A549 (cell line): ENCODE measurements at regions not wholly inside any gene's neighbourhood (a gene's known extent, or its start where the extent isn't known, plus 50 kb on each side); places are given as distances from the start of the nearest gene placed in this dataset.

Source experiments
- ATAC-seq, 2 experiments: fragments of 200-7000 bp in 1 of 2; fragments of >200 bp in 1 of 2; cut with Nextera tagmentation in 1 of 2; cut with Tn5 transposase in 1 of 2; 3 replicates each; pipeline versions ENCODE4 v1.8.0 to v1.9.1; 2018 to 2020; ENCODE audit warnings: mild to moderate bottlenecking in 1 of 2, moderate library complexity in 1 of 2
- CTCF ChIA-PET: fragments of 300-600 bp; sonication (Branson Sonifier 250); formaldehyde crosslinking; extraction: SDS; loops from one replicate; lab custom pipeline; 2021; ENCODE audit warnings: antibody characterized with exemption, inconsistent platforms; lab: Yijun Ruan, JAX
- POLR2A ChIA-PET: fragments of 350-600 bp; formaldehyde crosslinking; extraction: SDS; loops from one replicate; lab custom pipeline; 2021; ENCODE audit warnings: antibody characterized with exemption, inconsistent platforms; lab: Yijun Ruan, JAX
- DNase-seq, 2 experiments: peaks; one replicate each; pipeline versions ENCODE4 v3.0.0 to v3.0.0-alpha.2; 2011 to 2016; ENCODE audit warnings: low read depth in 1 of 2, low spot score in 1 of 2
- FAIRE-seq: peaks from 2 replicates; lab custom pipeline; 2011; peaks lifted over from hg19 to GRCh38; lab: Jason Lieb, UNC
- H3K27ac ChIP-seq, 2 experiments: fragments of >200 bp; sonication (Bioruptor Twin); formaldehyde crosslinking; 3 replicates each; pipeline ENCODE4 v1.5.1; 2016 to 2017
- H3K4me1 ChIP-seq: fragments of >200 bp; sonication (Bioruptor Twin); formaldehyde crosslinking; 3 replicates; pipeline ENCODE4 v1.6.1; 2016
- H3K4me2 ChIP-seq: fragments of >200 bp; sonication (Bioruptor Twin); formaldehyde crosslinking; 3 replicates; pipeline ENCODE4 v1.6.1; 2016
- H3K4me3 ChIP-seq: fragments of >200 bp; sonication (Bioruptor Twin); formaldehyde crosslinking; 3 replicates; pipeline ENCODE4 v1.5.1; 2016
- H3K9me3 ChIP-seq: fragments of >200 bp; sonication (Bioruptor Twin); formaldehyde crosslinking; 3 replicates; pipeline ENCODE4 v1.6.1; 2016
- ATOH8 ChIP-seq: fragments of 250-450 bp; sonication (Bioruptor Pico); IDR thresholded peaks from 2 replicates; pipeline ENCODE4 v1.5.0; 2020; ENCODE audit warnings: low read depth, mild to moderate bottlenecking, moderate library complexity
- CBX8 ChIP-seq: fragments of 200-600 bp; sonication (generic); IDR thresholded peaks from 2 replicates; pipeline ENCODE4 v1.6.1; 2016
- CEBPB ChIP-seq, 2 experiments: fragments of >200 bp in 1 of 2; sonication (Bioruptor Twin) in 1 of 2; formaldehyde crosslinking in 1 of 2; IDR thresholded peaks; 2 replicates each; pipeline ENCODE4 v1.6.1; 2012 to 2016
- EHF ChIP-seq: fragments of 250-450 bp; sonication (Bioruptor Pico); IDR thresholded peaks from 2 replicates; pipeline ENCODE4 v1.5.0; 2020; ENCODE audit warnings: mild to moderate bottlenecking
- ELK1 ChIP-seq: fragments of 150-350 bp; IDR thresholded peaks from 2 replicates; pipeline ENCODE4 v1.6.1; 2014; ENCODE audit warnings: low read depth, mild to moderate bottlenecking, low read length
- ESRRA ChIP-seq: fragments of 150-350 bp; IDR thresholded peaks from 2 replicates; pipeline ENCODE4 v1.6.1; 2014; ENCODE audit warnings: mild to moderate bottlenecking, low read length, borderline replicate concordance
- FOSL2 ChIP-seq, 2 experiments: fragments of 450-650 bp in 1 of 2; fragments of >200 bp in 1 of 2; sonication (Bioruptor Twin) in 1 of 2; formaldehyde crosslinking; IDR thresholded peaks; 2 replicates each; pipeline versions ENCODE4 v1.5.0 to v1.6.1; 2016 to 2020; ENCODE audit warnings: mild to moderate bottlenecking in 1 of 2, moderate library complexity in 1 of 2
- GATA3 ChIP-seq: IDR thresholded peaks from 2 replicates; pipeline ENCODE4 v1.6.1; 2012; ENCODE audit warnings: borderline replicate concordance
- JUNB ChIP-seq: fragments of >200 bp; sonication (Bioruptor Twin); formaldehyde crosslinking; IDR thresholded peaks from 2 replicates; pipeline ENCODE4 v1.6.1; 2016
- KDM5A ChIP-seq: fragments of 200-600 bp; sonication (generic); IDR thresholded peaks from 2 replicates; pipeline ENCODE4 v1.6.1; 2016; ENCODE audit warnings: antibody characterized with exemption, mild to moderate bottlenecking
- MAFK ChIP-seq: fragments of 450-650 bp; IDR thresholded peaks from 2 replicates; pipeline ENCODE4 v1.6.1; 2014; ENCODE audit not compliant: partially characterized antibody
- MAZ ChIP-seq: fragments of 150-350 bp; IDR thresholded peaks from 2 replicates; pipeline ENCODE4 v1.6.1; 2014; ENCODE audit warnings: antibody characterized with exemption, low read depth, low read length, borderline replicate concordance
- PBX3 ChIP-seq: IDR thresholded peaks from 2 replicates; pipeline ENCODE4 v1.6.1; 2012
- SMC3 ChIP-seq: fragments of >200 bp; sonication (Bioruptor Twin); formaldehyde crosslinking; IDR thresholded peaks from 3 replicates; pipeline ENCODE4 v1.6.1; 2018; ENCODE audit warnings: inconsistent platforms
- SREBF2 ChIP-seq: fragments of 450-650 bp; IDR thresholded peaks from 2 replicates; pipeline ENCODE4 v1.6.1; 2014; ENCODE audit warnings: mild to moderate bottlenecking, moderate library complexity
- TFCP2L1 ChIP-seq: fragments of 250-450 bp; sonication (Bioruptor Pico); IDR thresholded peaks from 2 replicates; pipeline ENCODE4 v1.5.0; 2021; ENCODE audit warnings: mild to moderate bottlenecking
- ZFP36 ChIP-seq: fragments of 450-650 bp; IDR thresholded peaks from 2 replicates; pipeline ENCODE4 v1.6.1; 2014; ENCODE audit warnings: borderline replicate concordance; ENCODE audit not compliant: partially characterized antibody
- ZSCAN20 ChIP-seq: fragments of 250-450 bp; sonication (Bioruptor Pico); IDR thresholded peaks from 2 replicates; pipeline ENCODE4 v1.8.0; 2022; ENCODE audit warnings: mild to moderate bottlenecking, moderate library complexity
- WGBS: methylation state at CpG from one replicate; pipeline ENCODE4 v1.1.6; 2017; ENCODE audit errors: missing lambda C conversion rate; 5-methylcytosine and 5-hydroxymethylcytosine counted together

- ChIA-PET CTCF (no interaction called here), POLR2A (no interaction called here)
- Histone ChIP-seq H3K9me3 (no peaks in the 10 kb centered on the region), H3K4me1 (no peaks in the 10 kb centered on the region), H3K4me3 (no peak overlapping the region), H3K4me2 (no peak overlapping the region), H3K27ac (no peak overlapping the region)
- ATAC-seq = no peak
- no peak for FAIRE-seq
- DNase-seq = no peak
- TF ChIP-seq TFCP2L1 (CRISPR knock-in tag) = no peak
- WGBS = 20% methylated on average over 3 of the region's 3 CpGs
These were observed 153.1 kb upstream of the THUMPD2 start for GRCh38 chr2:39932198-39932597.

DNA sequence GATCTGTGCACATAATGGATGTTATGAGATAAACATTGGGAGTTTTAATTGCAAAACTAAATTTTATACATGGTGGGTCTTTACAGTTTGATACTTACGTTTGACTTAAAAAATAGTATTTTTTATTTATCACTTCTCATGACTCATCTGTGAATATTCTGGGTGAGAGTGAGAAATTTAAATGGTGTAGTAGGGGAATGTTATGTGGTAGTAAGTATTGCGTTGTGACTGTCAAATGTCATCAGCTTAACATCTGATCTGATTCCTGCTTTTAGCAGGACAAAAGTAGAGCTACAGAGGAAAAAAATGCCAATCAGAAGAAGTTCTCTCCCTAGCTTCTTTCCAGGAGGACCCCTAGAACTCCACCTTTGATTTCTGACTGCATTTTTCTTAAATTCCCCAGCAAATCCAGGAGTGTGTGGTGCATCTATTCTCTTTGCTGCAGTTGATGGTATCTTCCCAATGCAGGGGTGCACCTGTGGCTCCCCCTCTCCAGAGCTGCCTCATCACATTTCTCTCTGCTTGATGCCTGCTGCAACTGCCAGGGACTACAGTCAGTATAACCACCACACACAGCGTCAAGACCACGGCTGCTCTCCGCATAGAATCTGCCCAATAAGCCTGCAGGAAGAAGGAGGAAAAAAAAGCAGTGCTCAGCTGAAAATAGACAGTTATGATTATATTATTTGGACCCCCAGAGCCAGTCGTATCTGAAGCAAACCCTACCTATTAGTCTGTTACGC, 151.3 kb upstream of the THUMPD2 start:
- Histone ChIP-seq H3K4me2 (no peak overlapping the region), H3K9me3 (no peaks in the 10 kb centered on the region), H3K27ac (no peak overlapping the region), H3K4me3 (no peak overlapping the region), H3K4me1 (no peaks in the 10 kb centered on the region)
- DNase-seq = no peak
- no peak for FAIRE-seq
- no peak for ATAC-seq
- POLR2A ChIA-PET = no interaction called here
- CTCF ChIA-PET = no interaction called here
- TF ChIP-seq PBX3 (no peak), ATOH8 (CRISPR knock-in tag) (no peak), CBX8 (no peak), SREBF2 (no peak)
- WGBS = 46% methylated on average over 7 of the region's 7 CpGs

GRCh38 chr2:39929531-39929930, 150.5 kb upstream of the THUMPD2 start:
- H3K9me3 ChIP-seq = no peaks in the 10 kb centered on the region
- no peak overlapping the region for H3K4me2 ChIP-seq
- H3K4me3 ChIP-seq = no peak overlapping the region
- ATAC-seq = no peak
- CTCF ChIA-PET = no interaction called here
- H3K27ac ChIP-seq = no peak overlapping the region
- WGBS = 44% methylated on average over 2 of the region's 2 CpGs
- POLR2A ChIA-PET = no interaction called here
- no peak for FAIRE-seq
- no peaks in the 10 kb centered on the region for H3K4me1 ChIP-seq
- TF ChIP-seq ELK1 (no peak), MAFK (peak; percentile 11), CEBPB (IDR thresholded peaks at IDR 0.05) (no peak), FOSL2 (IDR thresholded peaks at IDR 0.05) (no peak), FOSL2 (CRISPR knock-in tag; IDR thresholded peaks at IDR 0.05) (peak; percentile 52), EHF (CRISPR knock-in tag) (no peak), SMC3 (no peak), JUNB (no peak)
- DNase-seq = no peak

- FAIRE-seq (no peak), ATAC-seq (no peak), DNase-seq (no peak)
- H3K4me2 ChIP-seq = no peak overlapping the region
- ChIA-PET POLR2A (no interaction called here), CTCF (no interaction called here)
- no peaks in the 10 kb centered on the region for H3K4me1 ChIP-seq
- H3K9me3 ChIP-seq = no peaks in the 10 kb centered on the region
- TF ChIP-seq ZSCAN20 (CRISPR knock-in tag) (no peak), ESRRA (no peak), ATOH8 (CRISPR knock-in tag) (no peak), GATA3 (no peak), ZFP36 (no peak), MAZ (no peak), KDM5A (no peak)
- TF ChIP-seq, all 56 proteins: peak for 0
- Histone ChIP-seq H3K4me3 (no peak overlapping the region), H3K27ac (no peak overlapping the region)
- 36% methylated on average over 3 of the region's 3 CpGs for WGBS
These were observed 146.3 kb upstream of the THUMPD2 start for GRCh38 chr2:39925312-39925711.
